SK-N-SH (cell line): ENCODE measurements at regions not wholly inside any gene's neighbourhood (a gene's known extent, or its start where the extent isn't known, plus 50 kb on each side); places are given as distances from the start of the nearest gene placed in this dataset.

Source experiments
- EP300 ChIP-seq, 2 experiments: IDR thresholded peaks; 2 replicates each; pipeline versions ENCODE4 v1.4.0 to v1.6.1; 2012; ENCODE audit warnings: borderline replicate concordance in 1 of 2, low read depth in 1 of 2, low read length in 1 of 2
- EZH2phosphoT487 ChIP-seq: fragments of 200-600 bp; sonication (generic); IDR thresholded peaks from 2 replicates; pipeline ENCODE4 v1.6.1; 2017; ENCODE audit warnings: low read depth, mixed run types, mild to moderate bottlenecking, antibody characterized with exemption, moderate library complexity, borderline replicate concordance
- FOXJ3 ChIP-seq: sonication (generic); formaldehyde crosslinking; IDR thresholded peaks from 2 replicates; pipeline ENCODE4 v1.5.1; 2020; ENCODE audit warnings: mild to moderate bottlenecking, missing genetic modification reagents
- GABPA ChIP-seq: IDR thresholded peaks from 2 replicates; pipeline ENCODE4 v1.4.0; 2012; ENCODE audit warnings: low read depth, mild to moderate bottlenecking
- MXI1 ChIP-seq: IDR thresholded peaks from 2 replicates; pipeline ENCODE4 v1.6.1; 2012; ENCODE audit warnings: mild to moderate bottlenecking, low read depth, low read length, improper control_type of control experiment
- NRF1 ChIP-seq: IDR thresholded peaks from 2 replicates; pipeline ENCODE4 v1.6.1; 2012; ENCODE audit warnings: low read depth, mild to moderate bottlenecking, low read length
- POLR2AphosphoS5 ChIP-seq: IDR thresholded peaks from 2 replicates; pipeline ENCODE4 v1.6.1; 2012; ENCODE audit warnings: low read depth, low read length
- RAD21 ChIP-seq: IDR thresholded peaks from 2 replicates; pipeline ENCODE4 v1.6.1; 2012; ENCODE audit warnings: mild to moderate bottlenecking, low read length
- RCOR1 ChIP-seq: fragments of 150-350 bp; IDR thresholded peaks from 2 replicates; pipeline ENCODE4 v1.6.1; 2017; ENCODE audit warnings: antibody characterized with exemption, low read length
- RFX5 ChIP-seq: IDR thresholded peaks from 2 replicates; pipeline ENCODE4 v1.6.1; 2012; ENCODE audit warnings: mild to moderate bottlenecking, improper control_type of control experiment, low read length
- RXRA ChIP-seq: IDR thresholded peaks from 2 replicates; pipeline ENCODE4 v1.4.0; 2012; ENCODE audit warnings: low read depth, mild to moderate bottlenecking, borderline replicate concordance
- TF ChIP-seq, protein P1 (sequence below): fragments of 200-600 bp; sonication (generic); IDR thresholded peaks from 2 replicates; pipeline ENCODE4 v1.6.1; 2017; ENCODE audit warnings: antibody characterized with exemption, mild to moderate bottlenecking, moderate library complexity
- TF ChIP-seq, protein P2 (sequence below): IDR thresholded peaks from 2 replicates; pipeline ENCODE4 v1.4.0; 2012; ENCODE audit warnings: low read depth, borderline replicate concordance

DNA sequence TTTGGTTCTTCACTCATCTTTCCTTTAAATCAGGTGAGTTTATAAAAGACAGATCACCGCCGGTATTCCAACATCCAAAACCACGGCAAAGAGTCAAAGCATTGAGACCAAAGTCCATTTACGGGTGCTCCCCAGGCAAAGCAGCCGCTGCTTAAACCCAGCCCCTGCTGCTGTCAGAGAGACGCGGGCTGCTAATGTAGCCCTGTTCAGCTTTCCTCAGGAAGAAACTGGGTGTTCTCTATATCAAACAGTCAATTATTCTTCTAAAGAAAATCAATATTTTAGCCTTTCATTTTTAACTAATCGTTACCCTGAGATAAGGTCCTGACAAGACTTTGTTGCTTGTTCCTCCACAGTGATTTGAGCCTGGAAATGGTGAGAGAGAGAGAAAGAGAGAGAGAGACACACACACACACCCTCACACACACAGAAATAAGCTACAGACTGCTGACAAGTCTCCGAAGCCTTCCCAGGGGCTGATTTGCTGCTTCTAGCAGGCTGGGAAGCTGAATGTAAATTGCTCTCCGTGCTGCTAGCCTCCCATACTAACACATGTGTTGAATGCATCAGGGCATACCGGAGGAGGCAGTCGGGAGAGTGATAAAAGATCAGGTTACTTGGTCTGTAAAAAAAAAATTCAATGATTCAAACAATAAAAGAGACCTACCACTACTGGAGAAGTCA is 183.0 kb upstream of the ANK3 start:
- TF ChIP-seq EP300 (IDR thresholded peaks at IDR 0.05; ENCODE audit: borderline replicate concordance in 1 of 2, low read depth in 1 of 2, low read length in 1 of 2) = no peak
- TF ChIP-seq RAD21 = no peak
- TF ChIP-seq, protein P1, sequence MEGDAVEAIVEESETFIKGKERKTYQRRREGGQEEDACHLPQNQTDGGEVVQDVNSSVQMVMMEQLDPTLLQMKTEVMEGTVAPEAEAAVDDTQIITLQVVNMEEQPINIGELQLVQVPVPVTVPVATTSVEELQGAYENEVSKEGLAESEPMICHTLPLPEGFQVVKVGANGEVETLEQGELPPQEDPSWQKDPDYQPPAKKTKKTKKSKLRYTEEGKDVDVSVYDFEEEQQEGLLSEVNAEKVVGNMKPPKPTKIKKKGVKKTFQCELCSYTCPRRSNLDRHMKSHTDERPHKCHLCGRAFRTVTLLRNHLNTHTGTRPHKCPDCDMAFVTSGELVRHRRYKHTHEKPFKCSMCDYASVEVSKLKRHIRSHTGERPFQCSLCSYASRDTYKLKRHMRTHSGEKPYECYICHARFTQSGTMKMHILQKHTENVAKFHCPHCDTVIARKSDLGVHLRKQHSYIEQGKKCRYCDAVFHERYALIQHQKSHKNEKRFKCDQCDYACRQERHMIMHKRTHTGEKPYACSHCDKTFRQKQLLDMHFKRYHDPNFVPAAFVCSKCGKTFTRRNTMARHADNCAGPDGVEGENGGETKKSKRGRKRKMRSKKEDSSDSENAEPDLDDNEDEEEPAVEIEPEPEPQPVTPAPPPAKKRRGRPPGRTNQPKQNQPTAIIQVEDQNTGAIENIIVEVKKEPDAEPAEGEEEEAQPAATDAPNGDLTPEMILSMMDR = no peak
- no peak for TF ChIP-seq NRF1
- no peak for TF ChIP-seq RCOR1
- no peak for TF ChIP-seq EZH2phosphoT487
- no peak for TF ChIP-seq GABPA
- TF ChIP-seq, protein P2, sequence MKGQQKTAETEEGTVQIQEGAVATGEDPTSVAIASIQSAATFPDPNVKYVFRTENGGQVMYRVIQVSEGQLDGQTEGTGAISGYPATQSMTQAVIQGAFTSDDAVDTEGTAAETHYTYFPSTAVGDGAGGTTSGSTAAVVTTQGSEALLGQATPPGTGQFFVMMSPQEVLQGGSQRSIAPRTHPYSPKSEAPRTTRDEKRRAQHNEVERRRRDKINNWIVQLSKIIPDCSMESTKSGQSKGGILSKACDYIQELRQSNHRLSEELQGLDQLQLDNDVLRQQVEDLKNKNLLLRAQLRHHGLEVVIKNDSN = no peak
- no peak for TF ChIP-seq POLR2AphosphoS5
- no peak for TF ChIP-seq RXRA
- TF ChIP-seq FOXJ3 (CRISPR knock-in tag) = no peak
- no peak for TF ChIP-seq RFX5
- peak; percentile 38; the same call in 1 of the 2 replicates for TF ChIP-seq MXI1
